Sigmoid colon (tissue), 6 donors: ENCODE measurements at regions not wholly inside any gene's neighbourhood (a gene's known extent, or its start where the extent isn't known, plus 50 kb on each side); places are given as distances from the start of the nearest gene placed in this dataset.
"Not testable (repeated sequence)": the region's sequence is repeated elsewhere in the genome, so short reads cannot be mapped to it uniquely, and the experiment has no call there.

Source experiments
- DNase-seq: peaks from one replicate; pipeline ENCODE4 v3.0.0-alpha.2; 2019
- H3K27ac ChIP-seq, 4 donors: fragments of 200-600 bp; sonication (generic); one replicate each; pipeline ENCODE4 v1.5.1; 2016 to 2019; ENCODE audit warnings: mild to moderate bottlenecking in 1 of 4
- H3K27me3 ChIP-seq, 3 donors: fragments of 200-600 bp; sonication (generic); one replicate each; pipeline ENCODE4 v1.5.1; 2019; ENCODE audit warnings: mild to moderate bottlenecking in 1 of 3
- H3K36me3 ChIP-seq, 4 donors: fragments of 200-600 bp; sonication (generic); one replicate each; pipeline ENCODE4 v1.5.1; 2016 to 2019
- H3K4me1 ChIP-seq, 4 donors: fragments of 200-600 bp; sonication (generic); one replicate each; pipeline ENCODE4 v1.5.1; 2017 to 2019
- H3K4me3 ChIP-seq, 4 donors: fragments of 200-600 bp; sonication (generic); one replicate each; pipeline ENCODE4 v1.5.1; 2017 to 2019; ENCODE audit warnings: mild to moderate bottlenecking in 2 of 4, moderate library complexity in 1 of 4
- H3K9me3 ChIP-seq, 4 donors: fragments of 200-600 bp in 3 of 4; sonication (generic) in 3 of 4; one replicate each; pipeline versions ENCODE4 v1.5.1 to v1.6.1; 2013 to 2019
- CTCF ChIP-seq, 4 experiments: fragments of 450-650 bp in 3 of 4; fragments of 200-600 bp in 1 of 4; IDR thresholded peaks; one replicate each; pipeline ENCODE4 v1.5.1; 2016 to 2019; ENCODE audit warnings: antibody characterized with exemption in 4 of 4, mild to moderate bottlenecking in 3 of 4, moderate library complexity in 2 of 4
- EP300 ChIP-seq, 4 donors: sonication (generic); formaldehyde crosslinking; IDR thresholded peaks; one replicate each; pipeline ENCODE4 v1.6.1; 2017; ENCODE audit warnings: antibody characterized with exemption in 4 of 4
- POLR2A ChIP-seq, 2 donors: fragments of 450-650 bp; IDR thresholded peaks; one replicate each; pipeline ENCODE4 v1.6.1; 2016; ENCODE audit warnings: antibody characterized with exemption in 2 of 2, mild to moderate bottlenecking in 2 of 2, moderate library complexity in 2 of 2
- POLR2AphosphoS5 ChIP-seq, 4 donors: sonication (generic); formaldehyde crosslinking; IDR thresholded peaks; one replicate each; pipeline ENCODE4 v1.6.1; 2017; ENCODE audit warnings: antibody characterized with exemption in 4 of 4
- WGBS, 2 donors: extraction: QIAGEN DNeasy Blood & Tissue Kit; methylation state at CpG; one replicate each; pipeline ENCODE4 v1.1.7; 2013; 5-methylcytosine and 5-hydroxymethylcytosine counted together
- intact Hi-C: fragments of 100-400 bp; cut with DNase I; formaldehyde crosslinking; loops from one replicate; pipeline ENCODE4 v1.15.1; 2023
- donor health status: healthy with polysubstance abuse.
- donor health status: healthy.

- 88 to 93% methylated on average over 1 of the region's 1 CpG for WGBS, 2 donors
- intact Hi-C loops = no loop called here
- TF ChIP-seq EP300 (IDR thresholded peaks at IDR 0.05) (no peak), POLR2AphosphoS5 (IDR thresholded peaks at IDR 0.05) (no peak), POLR2A (IDR thresholded peaks at IDR 0.05) (no peak), CTCF (IDR thresholded peaks at IDR 0.05) (no peak)
- no peaks in the 10 kb centered on the region for H3K9me3 ChIP-seq
- DNase-seq = no peak
- peaks cover 0 to 8% (median 0%) of the 10 kb centered on the region in 4 donors for H3K4me1 ChIP-seq
- no peaks in the 10 kb centered on the region for H3K27me3 ChIP-seq
- no peaks in the 10 kb centered on the region for H3K36me3 ChIP-seq
- H3K27ac ChIP-seq = no peak overlapping the region
- no peak overlapping the region for H3K4me3 ChIP-seq
Measured at GRCh38 chr3:187497052-187497451, 128.9 kb downstream of the RTP4 start.

GRCh38 chr3:187494056-187494455 lies 125.9 kb downstream of the RTP4 start:
- DNase-seq, H3K27ac ChIP-seq, H3K4me1 ChIP-seq, H3K9me3 ChIP-seq, H3K36me3 ChIP-seq, intact Hi-C loops, H3K4me3 ChIP-seq, H3K27me3 ChIP-seq: not testable (repeated sequence)
- 83 to 90% methylated on average over 3 of the region's 3 CpGs for WGBS, 2 donors

GRCh38 chr3:187491371-187491770 lies 123.2 kb downstream of the RTP4 start:
- Histone ChIP-seq H3K27ac (no peak overlapping the region), H3K36me3 (no peaks in the 10 kb centered on the region), H3K9me3 (no peaks in the 10 kb centered on the region), H3K4me1 (no peaks in the 10 kb centered on the region), H3K27me3 (no peaks in the 10 kb centered on the region), H3K4me3 (no peak overlapping the region)
- no peak for TF ChIP-seq EP300 (IDR thresholded peaks at IDR 0.05)
- TF ChIP-seq POLR2A (IDR thresholded peaks at IDR 0.05) = no peak
- TF ChIP-seq POLR2AphosphoS5 (IDR thresholded peaks at IDR 0.05) = no peak
- no peak for TF ChIP-seq CTCF (IDR thresholded peaks at IDR 0.05)
- WGBS, 2 donors = 82 to 84% methylated on average over 2 of the region's 2 CpGs
- no peak for DNase-seq
- intact Hi-C loops = no loop called here

GRCh38 chr3:187490366-187490765 lies 122.2 kb downstream of the RTP4 start:
- H3K27ac ChIP-seq = no peak overlapping the region
- 56 to 59% methylated on average over 1 of the region's 1 CpG for WGBS, 2 donors
- no peaks in the 10 kb centered on the region for H3K36me3 ChIP-seq
- no peak overlapping the region for H3K4me3 ChIP-seq
- no peaks in the 10 kb centered on the region for H3K27me3 ChIP-seq
- intact Hi-C loops = no loop called here
- no peaks in the 10 kb centered on the region for H3K9me3 ChIP-seq
- DNase-seq = no peak
- H3K4me1 ChIP-seq = no peaks in the 10 kb centered on the region
- TF ChIP-seq POLR2AphosphoS5 (IDR thresholded peaks at IDR 0.05) = no peak
- TF ChIP-seq CTCF (IDR thresholded peaks at IDR 0.05) = no peak
- TF ChIP-seq POLR2A (IDR thresholded peaks at IDR 0.05) = no peak
- no peak for TF ChIP-seq EP300 (IDR thresholded peaks at IDR 0.05)

GRCh38 chr3:187484547-187485295 lies 116.5 kb downstream of the RTP4 start:
- H3K27ac ChIP-seq = no peak overlapping the region
- intact Hi-C loops = no loop called here
- no peak overlapping the region for H3K4me3 ChIP-seq
- DNase-seq = no peak
- H3K36me3 ChIP-seq = no peaks in the 10 kb centered on the region
- H3K9me3 ChIP-seq = no peaks in the 10 kb centered on the region
- no peaks in the 10 kb centered on the region for H3K4me1 ChIP-seq
- 59 to 76% methylated on average over 10 of the region's 10 CpGs for WGBS, 2 donors
- no peak for TF ChIP-seq POLR2A (IDR thresholded peaks at IDR 0.05)
- TF ChIP-seq CTCF (IDR thresholded peaks at IDR 0.05) = no peak
- no peak for TF ChIP-seq EP300 (IDR thresholded peaks at IDR 0.05)
- no peak for TF ChIP-seq POLR2AphosphoS5 (IDR thresholded peaks at IDR 0.05)
- H3K27me3 ChIP-seq = no peaks in the 10 kb centered on the region
